HG02943 (cell line): ENCODE measurements at regions not wholly inside any gene's neighbourhood (a gene's known extent, or its start where the extent isn't known, plus 50 kb on each side); places are given as distances from the start of the nearest gene placed in this dataset.
"Not testable (repeated sequence)": the region's sequence is repeated elsewhere in the genome, so short reads cannot be mapped to it uniquely, and the experiment has no call there.

Experiments used
- ATAC-seq: cut with Tn5 transposase; IDR thresholded peaks from one replicate; pipeline ENCODE4 v1.9.1; 2021; ENCODE audit warnings: mild to moderate bottlenecking, low read depth, moderate library complexity; ENCODE audit not compliant: unreplicated experiment

DNA sequence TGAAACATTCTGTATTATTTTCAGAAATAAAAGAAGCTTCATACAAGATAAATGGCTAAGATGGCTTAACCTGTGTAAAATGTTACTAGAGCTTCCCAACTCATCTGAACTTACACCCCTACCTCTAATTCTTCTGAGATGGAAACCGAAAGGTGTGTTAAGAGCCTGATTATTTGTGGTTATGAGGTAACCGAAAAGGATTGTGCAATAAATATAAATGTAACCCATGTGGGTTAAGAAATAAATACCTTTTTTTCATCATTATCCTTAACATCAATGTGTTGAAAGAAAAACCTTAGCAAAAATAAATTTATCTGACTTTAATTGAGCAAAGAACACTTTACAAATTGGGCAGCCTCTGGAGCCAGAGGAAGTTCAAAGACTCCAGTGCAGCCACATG is 961.8 kb upstream of the SPRY2 start:
- ATAC-seq = no peak

DNA sequence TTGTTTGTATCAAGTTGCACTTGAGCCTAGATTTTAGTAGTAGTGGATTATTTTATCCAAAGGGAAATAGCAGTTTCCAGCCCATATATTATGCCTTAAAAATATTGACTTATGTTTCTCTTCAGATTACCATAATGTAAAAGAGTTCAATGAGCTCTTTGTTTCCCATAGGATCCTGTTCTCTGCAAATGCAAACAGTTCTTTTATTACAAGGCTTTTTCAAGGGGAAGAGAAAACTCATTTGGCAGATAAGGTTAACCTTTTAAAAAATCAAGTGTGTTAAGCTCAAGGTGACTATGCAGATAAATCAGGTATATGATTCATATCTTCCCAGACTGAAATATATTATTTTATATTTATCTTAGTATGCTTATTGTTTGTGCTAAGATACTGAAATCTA is 961.2 kb upstream of the SPRY2 start:
- ATAC-seq = no peak

DNA sequence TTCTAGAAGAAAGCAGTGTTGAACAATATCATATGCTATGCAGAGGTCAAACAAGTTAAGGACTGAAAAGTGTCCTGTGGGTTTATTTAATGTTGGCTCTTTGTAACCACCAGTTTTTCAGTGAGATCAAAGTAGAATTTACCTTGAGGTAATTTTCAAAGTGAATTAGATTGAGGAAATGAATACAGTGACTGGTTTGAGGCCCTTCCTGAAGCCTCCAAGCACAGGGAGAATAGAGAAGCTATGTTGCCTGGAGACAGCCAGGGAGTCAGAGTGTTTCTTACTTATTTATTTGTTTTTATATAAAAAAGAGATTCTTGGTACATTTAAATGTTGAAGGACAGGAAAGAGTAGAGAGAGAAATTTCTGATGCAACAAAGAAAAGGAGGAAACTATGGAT is 954.3 kb upstream of the SPRY2 start:
- ATAC-seq = no peak

DNA sequence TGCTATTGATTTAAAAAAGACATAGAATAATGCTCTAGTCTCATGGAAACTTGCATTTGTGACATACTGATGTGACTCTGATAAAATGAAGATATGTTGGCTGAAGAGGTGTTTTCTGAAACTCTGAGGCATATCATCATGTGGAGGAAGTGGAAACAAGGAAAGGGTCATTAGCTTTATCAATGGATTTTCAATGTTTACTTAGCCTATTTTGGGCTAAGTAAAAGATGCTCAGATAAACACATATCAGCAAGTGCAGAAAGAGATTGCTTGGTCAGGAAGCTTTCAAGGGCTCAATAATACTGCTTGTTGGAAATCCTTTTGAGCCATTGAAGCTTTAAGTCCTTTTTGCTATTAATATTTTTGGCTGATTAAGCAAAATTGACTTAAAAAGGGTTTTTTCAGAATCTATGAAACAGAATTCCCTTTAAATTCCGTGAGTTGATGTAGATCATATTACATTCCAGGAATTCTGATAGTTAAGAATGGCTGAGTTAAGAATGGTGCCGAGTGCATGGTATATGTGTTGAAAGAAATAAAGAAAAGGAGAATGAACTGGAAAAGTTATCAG is 952.8 kb upstream of the SPRY2 start:
- ATAC-seq = no peak

DNA sequence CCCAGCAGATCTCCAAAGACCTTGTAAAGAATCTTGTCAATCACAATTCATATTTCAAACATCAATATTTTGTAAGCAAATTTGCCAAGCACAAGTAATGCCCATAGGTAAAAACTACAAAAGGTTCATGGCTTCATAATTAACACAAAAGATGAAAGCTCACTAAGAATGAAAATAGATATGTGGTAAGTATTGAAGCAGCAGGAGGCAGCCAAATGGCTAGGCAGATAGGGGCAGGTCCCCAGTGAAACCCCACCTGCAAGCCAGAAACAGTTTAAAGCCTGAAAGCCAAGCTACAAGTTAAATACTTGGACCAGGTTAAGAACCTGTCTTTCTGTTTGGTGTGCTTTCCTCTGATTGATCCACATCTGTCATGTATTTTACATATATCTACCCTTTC is 942.6 kb upstream of the SPRY2 start:
- no peak for ATAC-seq

DNA sequence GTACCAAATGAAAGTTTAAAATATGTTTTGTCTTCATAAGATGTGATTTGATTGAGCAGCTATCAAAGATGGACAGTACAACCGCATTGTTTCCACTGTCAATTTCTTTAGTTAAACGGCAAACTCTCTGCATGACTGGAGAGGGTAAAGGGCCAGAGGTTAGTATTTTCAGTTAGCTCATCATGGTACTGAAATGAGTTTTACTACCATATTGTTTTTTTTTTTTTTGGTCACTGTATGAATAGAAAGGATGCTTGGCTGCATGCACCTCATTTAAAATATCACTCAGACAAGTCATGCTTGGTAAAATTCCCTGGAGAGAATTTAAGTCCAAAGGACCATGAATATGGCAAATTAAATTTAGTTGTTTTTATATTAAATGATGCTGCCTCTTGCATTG is 942.1 kb upstream of the SPRY2 start:
- no peak for ATAC-seq

DNA sequence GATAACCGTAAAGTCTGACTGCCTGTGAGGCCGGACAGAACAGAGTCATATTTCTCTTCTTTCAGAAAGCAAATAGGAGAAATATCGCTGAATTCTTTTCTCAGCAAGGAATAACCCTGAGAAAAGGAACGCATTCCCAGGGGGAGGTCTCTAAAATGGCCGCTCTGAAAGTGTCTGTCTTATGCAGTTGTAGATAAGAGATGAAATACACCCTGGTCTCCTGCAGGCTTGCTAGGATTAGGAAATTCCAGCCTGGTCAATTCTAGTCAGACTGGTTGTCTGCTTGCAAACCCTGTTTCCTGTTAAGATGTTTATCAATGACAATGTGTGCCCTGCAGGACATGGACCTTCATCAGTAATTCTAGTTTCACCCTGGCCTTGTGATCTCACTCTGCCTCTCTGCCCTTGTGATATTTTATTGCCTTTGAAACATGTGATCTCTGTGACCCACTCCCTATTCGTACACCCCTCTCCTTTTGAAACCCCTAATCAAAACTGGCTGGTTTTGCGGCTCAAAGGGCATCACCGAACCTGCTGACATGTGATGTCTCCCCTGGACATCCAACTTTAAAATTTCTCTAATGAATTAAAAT is 934.8 kb upstream of the SPRY2 start:
- ATAC-seq = no peak

DNA sequence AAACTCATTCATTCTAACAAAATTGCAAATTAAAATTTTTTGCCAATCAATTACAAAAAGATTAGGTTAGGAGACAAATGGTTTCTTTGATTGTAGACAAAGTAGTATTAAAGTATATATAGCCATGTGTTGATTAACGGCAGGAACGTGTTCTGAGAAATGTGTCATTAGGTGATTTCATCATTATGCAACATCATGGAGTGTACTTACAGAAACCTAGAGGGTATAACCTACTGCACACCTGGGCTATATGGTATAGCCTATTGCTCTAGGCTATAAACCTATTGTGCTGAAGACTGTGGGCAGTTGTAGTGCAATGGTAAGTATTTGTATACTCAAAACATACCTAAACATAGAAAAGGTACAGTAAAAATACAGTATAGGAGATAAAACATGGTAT is 906.8 kb upstream of the SPRY2 start:
- no peak for ATAC-seq

DNA sequence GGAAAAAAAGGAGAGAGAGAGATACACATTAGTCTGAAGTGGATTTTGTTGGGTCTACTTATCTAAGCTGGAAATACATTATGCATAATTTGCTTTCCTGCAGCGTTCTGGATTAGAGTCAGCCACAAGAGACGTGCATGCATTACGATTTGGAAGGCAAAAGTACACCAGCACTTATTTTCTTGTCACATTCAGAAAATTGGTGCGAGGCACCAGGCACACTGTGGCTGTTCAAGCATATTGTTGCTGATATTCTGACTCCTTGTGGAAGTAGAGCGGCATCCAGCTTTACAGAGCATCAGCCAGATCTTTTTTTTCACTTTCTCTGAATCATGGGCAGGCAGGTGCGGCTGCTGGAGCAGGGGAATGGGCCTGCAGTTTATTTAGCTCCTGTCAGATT is 905.6 kb upstream of the SPRY2 start:
- no peak for ATAC-seq

DNA sequence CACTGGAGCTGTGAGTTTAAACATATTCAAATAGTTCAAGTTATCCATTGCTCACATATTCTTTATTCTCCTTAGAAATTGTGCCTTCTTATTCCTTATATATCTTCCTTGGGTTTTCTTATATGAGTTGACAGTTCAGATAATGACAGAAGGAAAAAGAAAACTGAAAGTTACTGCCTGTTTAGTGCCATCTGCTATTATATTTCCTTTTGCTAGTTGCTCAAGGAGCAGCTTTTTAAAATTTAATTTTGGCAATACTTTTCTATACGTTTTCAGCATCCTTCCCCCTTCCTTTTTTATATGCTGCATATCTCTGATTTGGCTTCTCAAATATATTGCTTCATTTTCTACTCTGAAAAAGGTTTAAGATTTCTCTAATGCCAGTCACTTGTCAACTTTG is 903.1 kb upstream of the SPRY2 start:
- no peak for ATAC-seq

DNA sequence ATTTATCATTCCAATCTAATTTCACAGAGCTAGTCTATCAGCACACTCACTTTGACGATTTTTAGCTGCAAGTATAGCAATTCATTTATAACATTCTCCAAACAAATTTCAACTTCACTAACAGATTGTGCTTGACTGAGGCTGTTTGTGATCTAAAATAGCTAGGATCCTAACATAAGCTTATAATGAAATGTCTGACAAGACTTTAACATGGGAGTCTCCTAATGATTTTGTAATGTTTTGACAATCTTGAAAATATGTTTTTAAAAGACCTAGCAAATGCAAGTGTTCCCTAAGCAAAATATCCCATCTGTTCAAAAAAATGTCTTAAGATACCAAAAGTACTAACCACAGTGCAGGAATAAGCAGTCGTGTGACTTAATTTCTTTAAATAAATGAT is 889.5 kb upstream of the SPRY2 start:
- no peak for ATAC-seq

DNA sequence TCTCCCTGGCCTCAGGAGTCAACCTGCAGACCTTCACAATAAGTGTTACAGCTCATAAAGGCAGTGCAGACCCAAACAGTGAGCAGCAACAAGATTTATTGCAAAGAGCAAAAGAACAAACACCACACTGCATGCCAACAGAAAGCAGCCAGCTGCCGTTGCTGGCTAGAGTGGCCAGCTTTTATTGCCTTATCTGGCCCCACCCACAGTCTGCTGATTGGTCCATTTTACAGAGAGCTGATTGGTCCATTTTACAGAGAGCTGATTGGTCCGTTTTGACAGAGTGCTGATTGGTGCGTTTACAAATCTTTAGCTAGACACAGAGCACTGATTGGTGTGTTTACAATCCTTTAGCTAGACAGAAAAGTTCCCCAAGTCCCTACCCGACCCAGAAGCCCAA is 885.9 kb upstream of the SPRY2 start:
- ATAC-seq = not testable (repeated sequence)

DNA sequence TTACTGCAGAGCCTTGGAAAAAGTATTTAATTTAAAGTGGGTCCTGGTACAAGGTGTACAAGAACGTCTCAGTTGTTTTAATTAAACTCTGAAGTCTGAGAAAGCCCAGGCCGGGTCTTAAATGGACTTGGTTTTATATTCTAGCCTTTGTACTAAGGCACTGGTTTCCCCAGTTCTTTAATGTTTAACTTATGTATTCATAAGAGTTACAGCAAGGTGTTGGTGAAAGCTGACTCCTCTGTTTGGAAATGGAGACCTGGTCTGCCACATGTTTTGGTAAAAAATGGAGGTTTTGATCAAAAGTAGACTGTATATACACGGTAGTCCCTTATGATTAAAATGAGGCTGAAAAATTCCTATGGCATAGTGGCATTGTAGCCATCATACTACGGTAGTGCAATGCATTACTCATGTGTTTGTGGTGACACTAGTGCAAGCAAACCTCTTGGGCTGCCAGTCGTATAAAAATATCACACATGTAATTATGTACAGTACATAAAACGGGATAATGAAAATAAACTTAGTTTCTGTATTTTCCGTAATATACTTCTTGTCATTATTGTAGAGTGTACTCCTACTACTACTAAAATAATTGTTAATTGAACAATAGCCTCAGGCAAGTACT is 883.4 kb upstream of the SPRY2 start:
- ATAC-seq = no peak

DNA sequence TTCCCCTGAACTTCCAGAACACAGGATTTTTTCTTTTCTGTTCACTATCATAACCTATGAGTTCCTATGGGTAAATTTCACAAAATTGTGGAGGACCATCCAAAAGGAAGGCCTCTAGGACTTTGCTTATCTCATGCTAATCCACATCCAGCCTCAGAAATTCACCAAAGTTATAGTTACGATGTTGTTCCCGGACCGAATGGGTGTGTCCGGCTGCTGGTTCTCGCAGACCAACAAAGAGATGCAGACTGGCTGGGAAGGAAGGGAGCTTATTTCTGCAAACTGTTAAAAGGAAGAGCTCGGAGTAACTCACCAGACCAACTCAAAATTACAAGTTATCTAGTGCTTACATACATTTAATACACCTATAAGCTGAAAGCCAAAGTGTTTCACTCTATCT is 882.9 kb upstream of the SPRY2 start:
- no peak for ATAC-seq

DNA sequence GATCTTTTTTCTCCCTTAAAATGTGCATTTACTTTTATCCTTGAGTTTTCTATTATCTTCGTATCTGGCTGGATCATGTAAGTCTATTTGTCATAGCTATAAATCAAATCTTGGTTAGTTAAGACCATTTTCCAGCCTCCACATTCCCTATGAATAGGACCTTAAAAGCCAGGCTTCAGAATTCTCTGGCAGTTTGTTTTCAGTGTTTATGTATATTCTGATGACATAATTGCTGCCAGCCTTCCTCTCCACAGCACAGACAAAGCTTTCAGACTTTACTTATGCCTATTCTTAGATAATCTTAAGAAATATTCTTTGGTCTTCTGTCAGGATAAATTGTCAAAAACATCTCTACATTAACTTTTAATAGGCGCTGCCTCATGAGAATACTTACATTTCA is 870.8 kb upstream of the SPRY2 start:
- no peak for ATAC-seq

DNA sequence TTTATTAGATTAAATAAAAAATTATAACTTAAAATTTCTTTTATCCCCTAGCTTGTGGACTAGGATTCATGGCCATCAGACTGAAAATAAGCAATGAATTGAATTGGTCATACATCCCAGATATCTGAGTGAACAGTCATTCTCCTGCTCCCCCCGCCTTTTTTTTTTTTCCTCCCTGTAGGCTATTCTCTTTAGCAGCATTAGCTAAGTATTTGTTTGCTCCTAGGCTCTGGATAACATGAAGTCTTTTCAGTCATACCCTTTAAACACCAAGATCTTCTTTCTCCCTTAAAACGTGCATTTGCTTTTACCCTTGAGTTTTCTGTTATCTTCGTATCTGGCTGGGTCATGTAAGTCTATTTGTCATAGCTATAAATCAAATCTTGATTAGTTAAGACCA is 866.7 kb upstream of the SPRY2 start:
- no peak for ATAC-seq

DNA sequence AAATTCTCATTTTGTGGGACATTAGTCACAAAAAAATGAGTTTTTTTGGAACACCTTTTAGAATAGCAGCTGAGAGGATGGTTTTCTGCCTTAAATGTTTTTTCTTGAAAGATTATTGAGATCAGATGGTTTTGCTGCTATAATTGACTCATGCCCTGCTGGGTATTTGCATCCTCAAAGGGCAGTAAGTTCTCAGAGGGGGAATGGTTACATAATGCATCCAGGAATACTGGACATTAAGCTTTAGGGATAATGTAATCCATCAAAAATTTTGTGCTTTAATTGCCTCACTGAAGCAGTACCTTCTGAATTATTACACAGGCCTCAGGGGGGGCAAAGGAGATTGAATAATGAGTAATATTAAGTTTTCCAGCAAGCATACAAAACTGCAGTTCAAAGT is 866.3 kb upstream of the SPRY2 start:
- no peak for ATAC-seq

DNA sequence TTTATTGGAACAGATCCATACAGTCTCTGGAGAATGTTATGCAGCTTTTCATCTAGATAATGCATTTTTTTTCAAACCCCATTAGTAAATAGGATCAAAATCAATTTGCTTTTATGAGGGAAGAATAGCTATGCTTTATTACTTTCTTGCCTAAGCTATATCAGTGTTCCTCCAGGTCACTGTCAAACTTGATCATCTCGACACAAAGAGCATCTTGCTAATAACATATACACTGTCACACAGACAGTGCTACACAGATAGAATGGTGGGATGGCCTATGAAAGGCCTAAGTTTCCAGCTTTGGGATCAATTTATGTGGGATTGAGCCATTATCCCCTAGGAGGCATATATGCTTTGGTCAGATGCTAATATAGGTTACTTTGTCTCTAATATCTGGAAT is 862.9 kb upstream of the SPRY2 start:
- no peak for ATAC-seq

DNA sequence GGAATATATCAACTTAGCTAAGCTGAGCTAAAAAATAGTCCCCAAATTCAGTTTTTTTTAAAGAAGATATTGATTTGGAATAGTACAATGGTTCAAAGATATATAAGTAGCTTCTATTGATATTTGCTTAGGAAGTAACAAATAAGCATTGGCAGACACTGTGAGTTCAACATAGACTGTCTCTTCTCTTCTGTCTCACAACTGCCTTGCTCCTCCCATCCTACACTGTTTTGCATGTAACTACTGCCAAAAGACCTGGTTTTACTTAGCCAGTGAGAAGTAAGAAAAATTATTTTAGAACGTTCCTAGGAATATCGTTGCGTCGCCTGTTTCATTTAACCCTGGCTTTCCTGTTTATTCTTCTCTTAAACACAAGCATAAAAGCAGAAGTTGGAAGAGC is 859.0 kb upstream of the SPRY2 start:
- no peak for ATAC-seq

DNA sequence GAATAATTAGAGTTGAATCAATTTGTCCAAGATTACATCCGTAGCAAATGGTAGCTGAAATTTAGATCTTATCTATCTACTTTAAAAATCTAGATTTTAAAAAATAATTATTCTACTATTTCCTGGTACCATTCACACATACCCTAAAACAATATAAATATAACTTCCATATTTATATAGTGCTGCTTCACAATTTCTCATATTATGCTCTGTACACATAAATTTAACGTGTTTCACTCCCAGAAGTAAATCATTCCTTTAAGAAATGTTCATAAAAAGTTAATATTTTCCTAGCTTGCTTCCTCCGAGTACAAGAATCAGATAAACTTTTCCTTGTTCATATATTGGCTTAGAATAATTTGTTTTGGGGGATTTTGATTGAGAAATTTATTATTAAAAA is 857.0 kb upstream of the SPRY2 start:
- no peak for ATAC-seq

DNA sequence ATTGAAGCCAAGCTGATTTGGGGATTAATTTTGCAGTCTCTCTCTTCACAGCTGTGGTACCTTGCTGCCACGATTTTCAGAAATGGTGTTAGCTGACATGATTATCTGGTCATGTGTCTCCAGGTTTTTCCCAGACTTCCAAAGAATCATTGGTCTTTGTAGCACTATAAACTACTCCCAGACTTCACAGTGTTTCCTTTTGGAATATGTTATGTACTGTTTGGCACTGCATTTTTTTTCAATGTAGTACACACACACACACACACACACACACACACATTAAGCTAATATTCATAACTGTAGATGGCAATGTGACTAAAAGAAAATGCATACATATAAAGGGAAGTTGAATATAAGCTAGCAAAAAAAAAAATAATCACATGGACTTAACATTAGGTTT is 856.6 kb upstream of the SPRY2 start:
- ATAC-seq = no peak

DNA sequence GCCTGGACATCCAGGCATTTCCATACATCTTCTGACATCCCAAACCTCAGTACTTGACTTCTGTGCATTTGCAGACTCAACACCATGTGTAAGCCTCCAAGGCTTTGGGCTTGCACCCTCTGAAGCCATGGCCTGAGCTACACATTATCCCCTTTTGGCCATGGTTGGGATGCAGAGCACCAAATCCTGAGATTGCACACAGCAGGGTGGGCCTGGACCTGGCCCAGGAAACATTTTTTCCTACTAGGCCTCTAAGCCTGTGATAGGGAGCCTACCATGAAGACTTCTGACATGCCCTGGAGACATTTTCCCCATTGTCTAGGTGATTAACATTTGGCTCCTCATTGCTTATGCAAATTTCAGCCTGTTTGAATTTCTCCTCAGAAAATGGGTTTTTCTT is 853.4 kb upstream of the SPRY2 start:
- no peak for ATAC-seq
